T-helper 1 cell treated with Interleukin-12 subunit alpha and Interleukin-12 subunit beta and Interleukin-4 antibody, amounts not matched to agents 30 μg/mL and 1 μg/mL, for 36 hours (primary cell): ENCODE measurements at regions not wholly inside any gene's neighbourhood (a gene's known extent, or its start where the extent isn't known, plus 50 kb on each side); places are given as distances from the start of the nearest gene placed in this dataset.

ENCODE experiments used
- H3K27ac Mint-ChIP-seq: one replicate; pipeline ENCODE4 v1.8.0; 2021; ENCODE audit warnings: mild to moderate bottlenecking, mixed read lengths
- H3K27me3 Mint-ChIP-seq: one replicate; pipeline ENCODE4 v1.8.0; 2021; ENCODE audit warnings: low read depth, mixed read lengths
- H3K36me3 Mint-ChIP-seq: one replicate; pipeline ENCODE4 v1.8.0; 2021; ENCODE audit warnings: low read depth, mixed read lengths
- H3K4me1 Mint-ChIP-seq: one replicate; pipeline ENCODE4 v1.8.0; 2021; ENCODE audit warnings: low read depth, mixed read lengths
- H3K4me3 Mint-ChIP-seq: one replicate; pipeline ENCODE4 v1.8.0; 2021; ENCODE audit warnings: mild to moderate bottlenecking, moderate library complexity, mixed read lengths
- H3K9me3 Mint-ChIP-seq: one replicate; pipeline ENCODE4 v1.8.0; 2021; ENCODE audit warnings: mixed read lengths

- H3K27me3 Mint-ChIP-seq: peaks cover 11% of the 10 kb centered on the region
- H3K4me3 Mint-ChIP-seq: no peak overlapping the region
- no peaks in the 10 kb centered on the region for H3K9me3 Mint-ChIP-seq
- no peaks in the 10 kb centered on the region for H3K36me3 Mint-ChIP-seq
- peaks cover 9% of the 10 kb centered on the region for H3K4me1 Mint-ChIP-seq
- H3K27ac Mint-ChIP-seq: no peak overlapping the region
These were observed 215.4 kb upstream of the RTL1 start for GRCh38 chr14:101118746-101119591.

GRCh38 chr14:101119830-101120571 is 216.5 kb upstream of the RTL1 start:
- Mint-ChIP-seq H3K27me3 (peaks cover 11% of the 10 kb centered on the region), H3K9me3 (no peaks in the 10 kb centered on the region), H3K4me1 (peaks cover 9% of the 10 kb centered on the region), H3K4me3 (no peak overlapping the region), H3K27ac (no peak overlapping the region), H3K36me3 (no peaks in the 10 kb centered on the region)

GRCh38 chr14:101120641-101121507 is 217.4 kb upstream of the RTL1 start:
- H3K27me3 Mint-ChIP-seq: peaks cover 11% of the 10 kb centered on the region
- no peaks in the 10 kb centered on the region for H3K36me3 Mint-ChIP-seq
- H3K4me1 Mint-ChIP-seq: peaks cover 9% of the 10 kb centered on the region
- peak overlapping the region; percentile 34 for H3K4me3 Mint-ChIP-seq
- H3K9me3 Mint-ChIP-seq: no peaks in the 10 kb centered on the region
- H3K27ac Mint-ChIP-seq: peak overlapping the region; percentile 26

- Mint-ChIP-seq H3K27ac (no peak overlapping the region), H3K27me3 (peaks cover 11% of the 10 kb centered on the region), H3K36me3 (no peaks in the 10 kb centered on the region), H3K4me1 (peaks cover 9% of the 10 kb centered on the region), H3K9me3 (no peaks in the 10 kb centered on the region), H3K4me3 (no peak overlapping the region)
These were observed 218.1 kb upstream of the RTL1 start for GRCh38 chr14:101121508-101122139.

GRCh38 chr14:101122237-101123141 is 219.0 kb upstream of the RTL1 start:
- Mint-ChIP-seq H3K36me3 (no peaks in the 10 kb centered on the region), H3K4me3 (no peak overlapping the region)

GRCh38 chr14:101123618-101124510 is 220.3 kb upstream of the RTL1 start:
- Mint-ChIP-seq H3K27me3 (peaks cover 6% of the 10 kb centered on the region), H3K4me3 (no peak overlapping the region), H3K4me1 (peaks cover 9% of the 10 kb centered on the region), H3K9me3 (no peaks in the 10 kb centered on the region), H3K36me3 (no peaks in the 10 kb centered on the region), H3K27ac (no peak overlapping the region)

More at GRCh38 chr14:101122237-101123141, 219.0 kb upstream of the RTL1 start:
- Mint-ChIP-seq H3K4me1 (peaks cover 9% of the 10 kb centered on the region), H3K27me3 (peaks cover 11% of the 10 kb centered on the region), H3K9me3 (no peaks in the 10 kb centered on the region), H3K27ac (no peak overlapping the region)

GRCh38 chr14:101124815-101125214 is 221.3 kb upstream of the RTL1 start:
- no peaks in the 10 kb centered on the region for H3K27me3 Mint-ChIP-seq
- H3K36me3 Mint-ChIP-seq: no peaks in the 10 kb centered on the region
- no peak overlapping the region for H3K4me3 Mint-ChIP-seq
- no peaks in the 10 kb centered on the region for H3K9me3 Mint-ChIP-seq
- no peak overlapping the region for H3K27ac Mint-ChIP-seq
- H3K4me1 Mint-ChIP-seq: peaks cover 9% of the 10 kb centered on the region

- Mint-ChIP-seq H3K36me3 (no peaks in the 10 kb centered on the region), H3K9me3 (no peaks in the 10 kb centered on the region), H3K4me3 (no peak overlapping the region), H3K27me3 (no peaks in the 10 kb centered on the region), H3K4me1 (peaks cover 7% of the 10 kb centered on the region), H3K27ac (no peak overlapping the region)
These were observed 221.8 kb upstream of the RTL1 start for GRCh38 chr14:101125313-101125712.

GRCh38 chr14:101125719-101126651 is 222.5 kb upstream of the RTL1 start:
- Mint-ChIP-seq H3K27ac (no peak overlapping the region), H3K27me3 (no peaks in the 10 kb centered on the region), H3K4me1 (peaks cover under 1% of the 10 kb centered on the region), H3K4me3 (no peak overlapping the region), H3K9me3 (no peaks in the 10 kb centered on the region), H3K36me3 (no peaks in the 10 kb centered on the region)

- no peak overlapping the region for H3K27ac Mint-ChIP-seq
- no peaks in the 10 kb centered on the region for H3K4me1 Mint-ChIP-seq
- no peaks in the 10 kb centered on the region for H3K9me3 Mint-ChIP-seq
- H3K4me3 Mint-ChIP-seq: no peak overlapping the region
- no peaks in the 10 kb centered on the region for H3K27me3 Mint-ChIP-seq
- H3K36me3 Mint-ChIP-seq: no peaks in the 10 kb centered on the region
These were observed 223.2 kb upstream of the RTL1 start for GRCh38 chr14:101126731-101127130.

- Mint-ChIP-seq H3K9me3 (no peaks in the 10 kb centered on the region), H3K27ac (no peak overlapping the region), H3K27me3 (no peaks in the 10 kb centered on the region), H3K36me3 (no peaks in the 10 kb centered on the region), H3K4me1 (no peaks in the 10 kb centered on the region), H3K4me3 (no peak overlapping the region)
These were observed 223.7 kb upstream of the RTL1 start for GRCh38 chr14:101127224-101127623.
